GM19193 (cell line): ENCODE measurements at regions not wholly inside any gene's neighbourhood (a gene's known extent, or its start where the extent isn't known, plus 50 kb on each side); places are given as distances from the start of the nearest gene placed in this dataset.

Experiments
- POLR2A ChIP-seq: IDR thresholded peaks from 4 replicates; pipeline ENCODE4 v1.6.1; 2011; ENCODE audit not compliant: insufficient read depth, insufficient read length; ENCODE audit errors: extremely low read depth

GRCh38 chr4:38189445-38189844 is 229.2 kb downstream of the PTTG2 start:
- TF ChIP-seq POLR2A, result no peak

DNA sequence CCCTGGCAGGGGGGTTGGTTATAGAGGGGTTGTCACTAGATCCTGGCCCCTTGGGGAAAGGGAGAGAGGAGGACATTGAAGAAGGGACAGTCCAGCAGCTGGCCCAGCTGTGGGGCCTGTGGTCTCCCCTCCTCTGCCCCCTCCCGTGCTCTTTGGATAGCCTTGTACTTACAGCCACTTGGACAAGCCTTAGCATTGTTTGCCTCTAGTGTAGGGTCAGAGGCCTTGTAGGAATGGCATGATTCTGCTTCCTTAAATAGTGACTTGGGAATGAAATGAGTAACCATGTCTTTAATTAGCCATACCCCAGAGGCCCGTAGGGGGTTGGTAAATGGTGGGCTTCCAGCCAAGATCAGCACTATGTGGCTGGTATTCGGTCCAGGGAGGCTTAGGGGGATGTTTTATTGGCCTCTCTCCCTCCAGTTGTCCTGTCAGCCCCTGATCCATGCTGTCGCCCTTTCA is 230.6 kb downstream of the PTTG2 start:
- TF ChIP-seq POLR2A, result no peak

DNA sequence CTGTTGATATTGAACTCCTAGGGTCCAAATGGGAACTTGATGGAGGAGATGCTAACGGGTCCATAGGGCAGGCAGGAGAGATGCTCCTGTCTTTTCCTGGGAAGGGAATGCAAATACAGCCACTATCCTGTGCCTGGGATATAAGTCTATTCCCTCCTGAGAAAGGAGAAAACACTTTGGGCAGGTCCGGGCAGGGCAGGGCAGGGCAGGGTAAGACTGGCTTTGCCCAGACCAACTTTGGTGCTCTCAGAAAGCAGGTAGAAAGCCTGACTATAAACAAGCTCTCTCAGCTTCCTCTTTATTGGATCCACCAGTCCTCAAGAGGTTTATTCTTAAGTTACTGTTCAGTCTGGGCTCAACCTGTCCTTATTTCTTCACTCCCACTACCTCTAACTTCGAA is 232.3 kb downstream of the PTTG2 start:
- no peak for TF ChIP-seq POLR2A

DNA sequence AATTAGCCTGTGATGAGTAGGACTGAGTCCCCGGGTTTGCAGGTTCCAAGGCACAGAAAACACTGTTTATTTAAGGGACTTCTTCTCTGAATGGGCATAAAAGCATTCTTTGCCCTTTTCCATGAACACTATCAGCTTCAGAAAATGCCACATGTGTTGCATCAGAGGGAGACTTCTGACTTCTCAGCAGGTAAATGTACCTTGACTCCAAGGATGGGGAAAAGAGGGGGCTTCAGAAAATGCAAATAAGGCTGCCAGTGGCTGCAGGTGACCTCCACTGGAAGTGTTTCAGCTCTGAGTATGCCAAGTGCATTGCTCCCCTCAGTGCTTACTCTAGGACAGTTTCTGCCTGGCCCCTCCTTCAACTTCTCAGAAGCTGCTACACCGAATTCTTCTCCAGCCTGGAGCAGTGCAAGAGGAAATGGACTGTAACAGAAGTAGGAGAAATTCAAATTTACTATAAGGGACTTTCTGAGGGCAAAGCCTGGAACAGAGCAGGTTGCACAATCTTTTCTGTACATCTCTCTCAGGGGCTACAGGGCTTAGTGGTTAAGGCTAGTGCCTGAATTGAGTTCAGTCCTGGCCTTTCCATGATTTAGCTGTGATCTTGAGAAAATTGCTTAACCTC is 233.2 kb downstream of the PTTG2 start:
- no peak for TF ChIP-seq POLR2A

DNA sequence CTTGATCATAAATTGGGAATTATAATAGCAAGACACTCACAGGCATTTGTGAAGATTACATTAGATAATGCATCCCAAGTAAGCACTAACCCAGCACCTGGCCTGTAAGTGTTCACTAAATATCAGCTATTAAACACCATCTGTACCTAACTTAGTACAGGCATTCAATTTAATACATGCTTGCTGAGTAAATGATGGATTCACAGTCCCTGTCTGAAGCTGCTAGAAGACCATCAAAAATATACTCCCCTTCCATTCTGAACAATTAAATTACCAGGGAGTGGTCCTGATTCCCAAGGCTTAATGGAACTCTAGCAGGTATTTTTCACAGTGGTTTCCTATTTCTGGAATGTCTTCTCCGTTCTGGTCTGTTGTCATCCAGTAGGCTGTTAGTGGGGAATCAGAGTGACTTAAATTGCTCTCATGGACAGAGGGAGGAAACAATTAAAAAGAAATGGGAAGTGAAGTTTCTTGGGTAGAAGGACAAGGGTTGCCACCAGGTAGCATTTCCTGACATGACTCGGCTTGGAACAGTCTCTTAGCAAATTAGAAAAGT is 233.9 kb downstream of the PTTG2 start:
- no peak for TF ChIP-seq POLR2A

DNA sequence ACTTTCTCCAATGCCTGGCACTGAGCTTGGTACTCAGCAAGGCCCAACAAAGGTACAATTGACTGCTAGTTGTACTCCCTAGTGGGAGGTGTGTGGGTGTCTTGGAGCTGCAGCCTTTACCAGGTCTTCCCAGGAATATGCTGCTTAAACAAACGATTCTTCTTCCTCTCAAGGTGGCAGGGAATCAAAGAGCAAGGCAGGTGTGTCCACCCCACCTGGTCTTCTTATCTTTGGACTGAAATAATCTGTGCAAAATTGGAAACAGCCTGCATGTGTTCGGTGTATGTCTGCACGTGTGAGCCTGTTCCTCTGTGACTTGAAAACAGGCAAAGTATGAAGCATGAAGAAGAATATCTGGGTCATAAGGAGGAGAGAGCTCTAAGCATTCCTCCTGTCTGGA is 235.3 kb downstream of the PTTG2 start:
- TF ChIP-seq POLR2A, result no peak

GRCh38 chr4:38195911-38196310 is 235.7 kb downstream of the PTTG2 start:
- no peak for TF ChIP-seq POLR2A

DNA sequence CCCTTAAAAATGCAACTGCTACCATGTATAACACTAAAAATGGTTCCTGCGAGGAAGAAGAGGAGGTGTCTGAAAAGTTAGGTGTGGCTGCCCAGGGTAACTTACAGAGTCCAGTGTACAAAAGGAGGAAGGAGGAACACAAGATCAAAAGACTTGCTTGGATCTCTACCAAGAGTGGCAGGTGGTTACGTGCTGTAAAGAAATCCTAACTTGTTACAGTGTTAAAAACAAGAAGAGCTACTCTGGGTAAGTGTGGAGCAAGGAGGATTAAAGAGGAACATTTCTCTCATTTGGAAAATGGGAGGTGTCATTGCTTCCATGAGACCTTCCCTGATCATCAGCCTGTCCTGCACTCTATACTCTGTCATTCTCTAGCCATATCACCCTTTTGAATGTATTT is 242.0 kb downstream of the PTTG2 start:
- TF ChIP-seq POLR2A, result no peak

DNA sequence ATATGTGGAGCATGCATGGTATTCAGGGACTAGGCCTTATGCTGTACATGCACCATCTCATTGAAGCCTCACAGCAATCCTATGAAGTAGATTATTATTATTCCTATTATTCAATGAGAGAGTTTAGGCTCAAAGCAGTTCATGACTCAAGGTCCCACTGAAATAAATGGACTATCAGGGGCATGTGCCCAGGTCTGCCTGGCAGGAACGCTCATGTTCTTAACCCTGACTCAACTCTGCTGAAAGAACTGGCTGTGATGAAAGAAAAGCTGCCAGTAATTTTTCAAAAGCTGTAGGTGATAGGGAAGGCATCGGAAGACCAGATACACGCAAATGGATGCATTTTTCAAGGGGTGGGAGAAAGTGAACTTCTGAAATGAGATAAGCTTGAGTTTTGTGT is 243.4 kb downstream of the PTTG2 start:
- TF ChIP-seq POLR2A, result no peak

DNA sequence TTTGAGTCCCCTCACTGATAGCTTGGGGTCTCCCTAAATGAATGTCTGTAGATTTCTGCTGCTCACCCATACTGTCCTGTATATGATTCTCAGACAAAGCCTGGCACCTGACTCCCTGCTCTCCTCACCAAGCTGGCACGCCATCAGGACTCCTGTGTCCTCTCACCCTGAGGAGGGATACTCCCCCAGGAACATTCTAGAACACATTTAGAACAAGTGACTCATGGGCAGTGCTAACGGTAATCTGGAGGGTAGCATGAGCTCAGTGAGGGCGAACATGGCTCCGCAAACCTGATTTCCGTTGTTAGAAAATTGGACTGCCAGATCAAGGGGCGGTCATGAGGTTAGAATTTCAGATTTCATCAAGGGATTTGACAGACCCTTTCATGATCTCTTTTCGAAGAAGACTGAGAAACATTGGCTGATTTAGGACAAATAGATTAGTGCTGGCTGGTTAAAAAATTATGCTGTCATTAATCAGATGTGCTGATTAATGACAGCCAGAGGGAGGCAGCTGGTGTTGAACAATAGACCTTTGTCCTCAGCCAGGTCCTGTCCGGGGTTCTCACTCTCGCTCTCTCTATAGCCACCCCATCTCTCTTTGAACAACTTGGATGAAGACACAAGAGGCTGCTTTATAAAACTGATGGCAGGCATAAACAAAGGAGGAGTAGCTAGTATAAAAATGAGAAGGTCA is 244.3 kb downstream of the PTTG2 start:
- TF ChIP-seq POLR2A, result no peak

- TF ChIP-seq POLR2A, result no peak
Measured at GRCh38 chr4:38205261-38205660, 245.1 kb downstream of the PTTG2 start.

GRCh38 chr4:38207110-38207457 is 246.9 kb downstream of the PTTG2 start:
- TF ChIP-seq POLR2A, result no peak

GRCh38 chr4:38209654-38210053 is 249.5 kb downstream of the PTTG2 start:
- TF ChIP-seq POLR2A, result no peak

DNA sequence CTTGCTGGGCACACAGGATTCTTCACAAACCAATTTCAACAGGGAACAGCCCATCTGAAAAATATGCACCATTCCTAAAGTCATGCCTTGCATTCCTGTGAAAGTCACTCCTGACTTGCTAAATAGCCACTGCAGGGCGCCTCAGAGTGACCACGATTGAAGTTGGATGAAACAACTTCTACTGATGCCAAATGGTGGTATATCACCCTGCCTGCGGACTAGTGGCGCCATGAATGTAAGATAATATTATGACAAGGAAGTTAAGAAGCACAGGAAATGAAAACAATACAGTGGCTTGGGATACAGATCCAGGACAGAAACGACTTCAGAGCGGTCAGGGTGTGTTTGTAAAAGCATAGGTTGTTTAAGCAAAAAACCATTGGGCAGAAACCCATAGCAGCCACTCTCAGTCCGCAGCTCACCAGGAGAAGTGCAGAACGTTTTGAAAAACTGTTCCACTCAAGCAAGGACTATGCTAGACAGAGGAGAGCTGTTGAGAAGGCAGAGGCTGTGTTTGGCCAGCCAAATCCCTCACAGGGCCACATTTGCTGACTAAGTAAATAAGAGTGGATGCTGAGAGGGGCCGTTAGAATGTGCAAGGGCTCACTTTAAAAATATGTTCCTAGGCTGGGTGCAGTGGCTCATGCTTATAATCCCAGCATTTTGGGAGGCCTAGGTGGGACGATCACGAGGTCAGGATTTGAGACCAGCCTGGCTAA is 250.4 kb downstream of the PTTG2 start:
- no peak for TF ChIP-seq POLR2A

DNA sequence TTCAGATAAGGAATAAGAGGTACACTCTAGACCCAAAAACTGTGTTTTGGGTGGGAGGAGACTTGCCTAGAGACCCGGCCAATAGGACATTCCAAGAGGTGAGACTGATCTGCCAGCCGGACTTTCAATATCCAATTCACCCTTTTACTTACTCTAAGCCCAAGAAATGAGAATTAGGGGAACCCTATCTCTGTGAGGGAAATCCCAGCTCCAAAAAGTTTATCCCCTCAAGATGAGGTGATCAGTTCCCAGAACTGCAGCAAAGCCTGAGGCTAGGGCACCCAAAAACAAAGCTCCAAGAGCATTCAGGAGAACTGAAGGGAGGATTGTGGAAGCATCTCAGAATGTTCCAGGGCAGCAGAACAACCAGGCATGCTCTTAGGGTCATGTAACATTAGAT is 251.7 kb downstream of the PTTG2 start:
- no peak for TF ChIP-seq POLR2A

DNA sequence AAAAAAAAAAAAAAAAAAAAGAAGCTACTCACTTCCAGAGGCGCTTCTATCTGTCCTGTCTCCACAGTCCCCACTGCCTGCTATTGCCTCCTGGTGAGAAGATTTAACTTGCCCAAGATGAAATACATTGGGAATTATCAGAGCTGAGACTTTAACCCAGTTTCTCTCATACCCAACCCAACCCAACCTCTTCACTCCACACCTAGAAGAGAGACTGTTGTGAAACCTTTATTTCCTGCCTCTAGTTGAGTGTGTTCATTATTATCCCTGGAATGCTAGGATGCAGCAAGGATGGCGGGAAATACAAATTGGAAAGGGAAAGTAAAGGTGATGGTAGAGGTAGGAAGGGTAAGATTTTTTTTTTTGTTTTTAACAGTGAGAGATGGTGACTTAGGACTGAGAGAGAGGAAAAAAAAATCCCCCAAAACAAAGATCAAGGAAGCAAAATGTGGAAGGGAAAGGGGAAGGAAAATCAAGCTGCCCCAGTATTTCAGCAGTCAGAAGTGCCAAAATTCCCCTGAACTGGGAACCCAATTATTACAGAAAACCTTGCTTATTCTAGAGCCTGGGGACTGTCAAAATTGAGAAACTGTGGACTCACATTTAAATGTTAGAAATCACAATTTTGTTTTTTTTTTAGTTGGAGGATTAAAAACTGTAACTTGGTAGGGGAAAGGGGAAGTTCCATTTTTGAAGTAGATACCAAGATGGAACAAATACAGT is 253.0 kb downstream of the PTTG2 start:
- TF ChIP-seq POLR2A, result no peak

DNA sequence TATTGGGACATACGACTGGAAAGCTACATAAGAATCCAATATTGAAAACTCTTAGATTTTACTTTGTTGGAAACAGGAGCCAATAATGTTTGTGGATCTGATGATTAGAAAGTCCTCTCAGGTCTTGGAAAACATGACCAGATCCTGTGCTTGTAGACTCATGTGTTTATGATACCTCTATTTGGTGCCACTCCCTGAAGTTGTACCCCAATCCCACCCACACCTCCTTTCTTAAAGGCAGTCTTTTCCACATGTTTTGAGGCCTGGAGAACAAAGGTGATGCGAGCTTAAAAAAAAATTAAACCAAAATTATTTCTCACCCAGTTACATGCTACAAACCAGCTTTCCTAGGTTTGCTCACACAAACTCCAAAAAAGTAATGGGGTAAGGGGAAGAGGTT is 262.7 kb downstream of the PTTG2 start:
- no peak for TF ChIP-seq POLR2A
